ENCODE measurements at regions not wholly inside any gene's neighbourhood (a gene's known extent, or its start where the extent isn't known, plus 50 kb on each side); places are given as distances from the start of the nearest gene placed in this dataset.

- in situ Hi-C loops (cut with MboI; ENCODE audit: low pct_unique_long_range_greater_than_20kb, low sequenced_read_pairs, unreplicated experiment): no loop called here
- no peak for TF ChIP-seq CTCF (IDR thresholded peaks at IDR 0.05; ENCODE audit: extremely low read depth, insufficient read depth, missing control alignments)
- DNase-seq (ENCODE audit: low spot score): no peak
Measured at GRCh38 chr2:5951471-5951870, 259.3 kb downstream of the SOX11 start.

GRCh38 chr2:5953525-5953924 is 261.3 kb downstream of the SOX11 start:
- TF ChIP-seq CTCF (IDR thresholded peaks at IDR 0.05; ENCODE audit: extremely low read depth, insufficient read depth, missing control alignments): no peak
- DNase-seq (ENCODE audit: low spot score): no peak
- in situ Hi-C loops (cut with MboI; ENCODE audit: low pct_unique_long_range_greater_than_20kb, low sequenced_read_pairs, unreplicated experiment): no loop called here

DNA sequence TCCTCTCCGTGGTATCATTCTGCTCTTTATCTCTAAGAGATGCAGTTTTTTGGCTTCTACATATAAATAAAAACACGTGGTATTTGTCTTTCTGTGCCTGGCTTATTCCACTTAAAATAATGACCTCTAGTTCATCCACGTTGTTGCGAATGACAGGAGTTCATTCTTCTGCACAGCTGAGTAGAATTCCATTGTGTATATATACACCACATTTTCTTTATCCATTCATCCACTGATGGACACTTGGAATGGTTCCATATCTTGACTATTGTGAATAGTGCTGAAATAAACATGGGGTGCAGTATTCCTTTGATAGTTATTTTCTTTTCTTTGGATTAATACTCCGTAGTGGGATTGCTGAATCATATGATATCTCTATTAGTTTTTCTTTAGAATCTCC is 262.3 kb downstream of the SOX11 start:
- in situ Hi-C loops (cut with MboI; ENCODE audit: low pct_unique_long_range_greater_than_20kb, low sequenced_read_pairs, unreplicated experiment): no loop called here
- no peak for TF ChIP-seq CTCF (IDR thresholded peaks at IDR 0.05; ENCODE audit: extremely low read depth, insufficient read depth, missing control alignments)
- no peak for DNase-seq (ENCODE audit: low spot score)

- no peak for TF ChIP-seq CTCF (IDR thresholded peaks at IDR 0.05; ENCODE audit: extremely low read depth, insufficient read depth, missing control alignments)
- no peak for DNase-seq (ENCODE audit: low spot score)
- in situ Hi-C loops (cut with MboI; ENCODE audit: low pct_unique_long_range_greater_than_20kb, low sequenced_read_pairs, unreplicated experiment): no loop called here
Measured at GRCh38 chr2:5955921-5956320, 263.7 kb downstream of the SOX11 start.

DNA sequence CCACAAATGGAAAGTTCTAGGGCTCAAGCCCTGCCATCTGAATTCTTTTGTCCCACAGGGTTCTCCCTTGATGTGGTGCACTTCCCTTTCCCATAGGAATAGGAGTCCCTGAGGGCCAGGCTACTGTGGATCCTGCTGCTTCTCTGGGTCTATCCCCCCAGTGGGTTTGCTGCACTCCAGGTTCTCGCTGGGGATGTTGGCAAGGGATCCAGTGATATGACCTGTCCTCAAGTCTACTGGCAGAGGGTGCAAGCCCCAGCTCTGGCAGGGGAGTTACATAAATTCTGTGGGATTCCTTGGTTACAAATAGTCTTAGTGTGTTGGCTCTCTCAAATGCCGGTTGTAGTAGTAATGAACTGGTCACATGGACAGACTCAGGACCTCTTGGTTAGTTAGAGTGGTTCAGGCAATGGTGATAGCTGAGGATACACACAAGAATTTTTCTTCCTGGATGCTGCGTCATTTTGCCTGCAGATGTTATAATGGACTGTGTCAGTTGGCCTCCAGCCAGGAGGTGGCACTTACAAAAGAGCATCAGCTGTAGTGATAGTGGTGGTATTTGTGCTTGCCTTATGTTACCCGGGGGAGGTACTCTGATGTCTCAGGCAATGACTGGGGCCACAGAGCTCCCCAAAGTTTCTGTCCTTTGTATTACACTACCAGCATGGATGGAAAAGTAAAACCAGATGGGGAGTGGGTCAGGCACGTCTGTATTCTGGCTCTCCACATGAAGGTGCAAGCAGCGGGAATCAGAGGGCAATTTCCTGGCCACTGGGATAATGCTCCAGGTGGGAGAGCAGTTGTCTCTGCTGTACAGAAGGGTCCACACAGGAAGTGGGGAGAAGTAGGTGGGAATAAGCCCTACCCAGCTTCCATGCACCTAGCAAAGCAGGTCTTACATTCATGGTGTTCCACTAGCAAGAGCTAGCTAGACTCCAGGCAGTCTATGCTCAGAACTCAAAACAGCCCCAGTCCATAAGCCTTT is 267.9 kb downstream of the SOX11 start:
- no peak for DNase-seq (ENCODE audit: low spot score)
- in situ Hi-C loops (cut with MboI; ENCODE audit: low pct_unique_long_range_greater_than_20kb, low sequenced_read_pairs, unreplicated experiment): no loop called here
- TF ChIP-seq CTCF (IDR thresholded peaks at IDR 0.05; ENCODE audit: extremely low read depth, insufficient read depth, missing control alignments): no peak

- DNase-seq (ENCODE audit: low spot score): no peak
- no peak for TF ChIP-seq CTCF (IDR thresholded peaks at IDR 0.05; ENCODE audit: extremely low read depth, insufficient read depth, missing control alignments)
- in situ Hi-C loops (cut with MboI; ENCODE audit: low pct_unique_long_range_greater_than_20kb, low sequenced_read_pairs, unreplicated experiment): no loop called here
Measured at GRCh38 chr2:5967506-5967905, 275.3 kb downstream of the SOX11 start.

Measured in GM13977 (cell line).